Small intestine (tissue), 7 donors: ENCODE measurements at regions not wholly inside any gene's neighbourhood (a gene's known extent, or its start where the extent isn't known, plus 50 kb on each side); places are given as distances from the start of the nearest gene placed in this dataset.

Experiments used
- DNase-seq, 2 donors: peaks; one replicate each; pipeline versions ENCODE4 v3.0.0 to v3.0.0-alpha.2; 2013
- FAIRE-seq: peaks from 2 replicates; lab custom pipeline; 2012; peaks lifted over from hg19 to GRCh38; lab: Jason Lieb, UNC
- H3K27ac ChIP-seq, 3 donors: one replicate each; pipeline ENCODE4 v1.5.1; 2013; ENCODE audit warnings: low read length in 2 of 3, mild to moderate bottlenecking in 2 of 3, control low read depth in 1 of 3, inconsistent platforms in 1 of 3, low read depth in 1 of 3, moderate library complexity in 1 of 3
- H3K27me3 ChIP-seq, 3 donors: one replicate each; pipeline ENCODE4 v1.6.1; 2013; ENCODE audit warnings: low read length in 3 of 3, inconsistent platforms in 1 of 3; ENCODE audit not compliant: control insufficient read depth in 3 of 3, insufficient read depth in 3 of 3
- H3K36me3 ChIP-seq, 3 donors: one replicate each; pipeline ENCODE4 v1.6.1; 2013; ENCODE audit warnings: low read length in 3 of 3, inconsistent platforms in 1 of 3, low read depth in 1 of 3, mild to moderate bottlenecking in 1 of 3, moderate library complexity in 1 of 3; ENCODE audit not compliant: control insufficient read depth in 3 of 3, insufficient read depth in 2 of 3
- H3K4me1 ChIP-seq, 3 donors: one replicate each; pipeline ENCODE4 v1.6.1; 2013; ENCODE audit warnings: low read length in 2 of 3, inconsistent platforms in 1 of 3, low read depth in 1 of 3, mild to moderate bottlenecking in 1 of 3, moderate library complexity in 1 of 3; ENCODE audit not compliant: control insufficient read depth in 3 of 3, insufficient read depth in 2 of 3
- H3K4me3 ChIP-seq, 3 donors: one replicate each; pipeline ENCODE4 v1.5.1; 2013; ENCODE audit warnings: low read length in 3 of 3, control low read depth in 1 of 3, inconsistent platforms in 1 of 3, low read depth in 1 of 3, mild to moderate bottlenecking in 1 of 3, moderate library complexity in 1 of 3
- H3K9me3 ChIP-seq, 2 donors: one replicate each; pipeline ENCODE4 v1.6.1; 2013; ENCODE audit warnings: low read depth in 1 of 2, low read length in 1 of 2; ENCODE audit not compliant: control insufficient read depth in 2 of 2, insufficient read depth in 1 of 2
- WGBS, 3 donors: extraction: QIAGEN DNeasy Blood & Tissue Kit; methylation state at CpG; one replicate each; pipeline ENCODE4 v1.1.7; 2013; 5-methylcytosine and 5-hydroxymethylcytosine counted together
- donor health status: healthy with polysubstance abuse.
- donor health status: control.
- donor health status: control.
- donor health status: Bipolar disorder and iron deficiency.
- donor health status: healthy.

DNA sequence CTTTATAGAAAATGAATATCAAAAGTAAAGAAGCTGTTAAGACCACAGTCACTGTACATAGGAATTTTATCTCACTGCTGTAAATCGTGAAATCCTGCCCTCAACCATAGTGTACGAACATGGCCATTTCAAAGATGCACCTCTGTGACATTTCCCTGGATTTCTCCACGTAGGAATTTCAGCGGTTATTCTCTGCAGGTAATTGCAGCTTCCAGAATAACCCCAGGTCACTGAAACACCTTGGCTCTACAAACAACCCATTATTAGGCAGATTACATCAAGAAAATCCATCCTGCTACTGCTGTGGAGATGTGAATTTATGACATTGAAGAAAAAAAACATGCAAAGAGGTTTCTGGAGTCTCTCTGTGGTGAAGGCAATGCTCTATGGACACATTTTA lies 196.2 kb upstream of the USP25 start:
- 67 to 80% (median 69%) methylated on average over 4 of the region's 4 CpGs for WGBS, 3 donors
- no peak for FAIRE-seq

DNA sequence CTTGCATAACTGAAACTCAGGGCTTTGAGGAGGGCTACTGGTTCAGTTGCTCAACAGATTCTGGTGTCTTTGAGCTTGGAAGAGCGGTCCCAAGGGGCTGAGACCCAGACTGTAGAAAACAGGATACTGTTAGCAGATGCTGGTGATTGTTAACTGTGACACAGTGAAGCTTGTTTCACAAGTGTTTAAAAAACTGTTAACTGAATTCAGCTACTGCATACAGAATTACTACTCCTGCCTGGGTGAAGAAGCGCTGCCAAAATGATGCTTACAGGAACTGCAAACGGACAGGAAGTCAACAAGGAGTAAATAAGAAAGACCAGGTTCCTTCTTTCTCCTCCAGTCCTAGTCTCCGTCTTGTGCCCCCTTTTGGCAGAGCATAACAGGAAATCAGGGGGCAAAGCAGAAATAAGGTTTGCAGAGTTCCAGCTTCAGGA lies 195.3 kb upstream of the USP25 start:
- no peak for DNase-seq
- Histone ChIP-seq H3K27me3 (no peaks in the 10 kb centered on the region), H3K27ac (no peak overlapping the region), H3K4me3 (no peak overlapping the region), H3K36me3 (no peaks in the 10 kb centered on the region), H3K9me3 (no peaks in the 10 kb centered on the region), H3K4me1 (no peaks in the 10 kb centered on the region)
- 61 to 74% (median 66%) methylated on average over 4 of the region's 4 CpGs for WGBS, 3 donors
- FAIRE-seq = no peak

More for the DNA sequence above, 196.2 kb upstream of the USP25 start:
- H3K27me3 ChIP-seq = no peaks in the 10 kb centered on the region
- H3K36me3 ChIP-seq = no peaks in the 10 kb centered on the region
- H3K4me1 ChIP-seq = no peaks in the 10 kb centered on the region
- no peak overlapping the region for H3K4me3 ChIP-seq
- DNase-seq = no peak
- no peaks in the 10 kb centered on the region for H3K9me3 ChIP-seq
- H3K27ac ChIP-seq = no peak overlapping the region

DNA sequence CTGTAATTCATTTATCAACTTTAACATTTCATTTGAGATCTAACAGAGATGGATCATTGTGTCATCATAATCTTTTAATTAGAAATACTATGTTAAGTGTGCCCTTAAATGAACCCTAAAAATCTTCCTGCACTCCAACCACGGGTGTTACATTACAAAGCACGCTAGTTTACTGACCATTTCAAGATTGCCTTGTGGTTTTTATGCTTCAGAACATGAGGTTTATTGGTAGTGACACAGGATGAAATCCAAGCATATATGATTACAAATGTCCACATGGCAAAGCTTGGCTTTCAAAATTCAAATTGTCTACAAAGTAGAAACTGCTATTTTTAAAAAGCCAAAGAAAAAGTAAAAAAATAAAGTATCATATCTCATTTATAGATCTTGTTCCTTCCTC lies 190.4 kb upstream of the USP25 start:
- no peak overlapping the region for H3K4me3 ChIP-seq
- no peak overlapping the region for H3K27ac ChIP-seq
- no peaks in the 10 kb centered on the region for H3K9me3 ChIP-seq
- FAIRE-seq (no peak), DNase-seq (no peak)
- 52 to 69% (median 60%) methylated on average over 2 of the region's 2 CpGs for WGBS, 3 donors
- H3K27me3 ChIP-seq = no peaks in the 10 kb centered on the region
- H3K4me1 ChIP-seq = no peaks in the 10 kb centered on the region
- no peaks in the 10 kb centered on the region for H3K36me3 ChIP-seq

DNA sequence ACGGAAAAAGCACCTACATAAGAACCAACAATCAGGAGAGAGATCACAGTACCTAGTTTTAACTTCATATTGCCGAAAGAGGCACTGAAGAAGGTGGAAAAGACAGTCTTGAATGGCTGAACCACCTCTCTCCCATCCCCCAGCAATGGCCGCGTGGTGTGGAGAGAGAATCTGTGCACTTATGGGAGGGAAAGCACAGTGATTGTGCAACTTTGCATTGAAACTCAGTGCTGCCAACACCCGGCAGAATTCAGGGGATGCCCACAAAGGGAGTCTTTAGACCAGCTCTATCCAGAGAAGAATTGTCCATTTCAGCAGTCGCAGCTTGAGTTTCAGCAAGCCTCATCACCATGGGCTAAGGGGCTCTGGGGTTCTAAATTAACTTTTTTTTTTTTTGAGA lies 186.3 kb upstream of the USP25 start:
- WGBS, 3 donors = 65 to 69% (median 68%) methylated on average over 6 of the region's 6 CpGs
- no peak for DNase-seq
- Histone ChIP-seq H3K4me1 (no peaks in the 10 kb centered on the region), H3K27ac (no peak overlapping the region), H3K27me3 (no peaks in the 10 kb centered on the region), H3K36me3 (no peaks in the 10 kb centered on the region), H3K4me3 (no peak overlapping the region), H3K9me3 (no peaks in the 10 kb centered on the region)
- no peak for FAIRE-seq

DNA sequence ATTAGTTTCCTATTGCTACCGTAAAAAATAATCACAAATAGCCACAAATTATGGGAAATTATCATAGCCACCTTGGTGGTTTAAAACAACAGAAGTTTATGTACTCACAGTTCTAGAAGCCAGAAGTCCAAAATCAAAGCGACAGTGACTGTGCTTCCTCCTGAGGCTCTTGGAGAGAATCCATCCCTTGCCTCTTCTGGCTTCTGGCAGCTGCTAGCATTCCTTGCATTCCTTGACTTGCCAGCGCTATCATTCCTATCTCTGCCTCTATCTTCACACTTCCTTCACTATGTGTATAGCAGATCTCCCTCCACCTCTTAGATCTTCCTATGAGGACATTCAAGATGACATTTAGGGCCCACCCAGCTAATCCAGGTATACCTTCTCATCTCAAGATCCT lies 180.1 kb upstream of the USP25 start:
- WGBS, 3 donors = 66 to 80% (median 68%) methylated on average over 3 of the region's 3 CpGs
- Histone ChIP-seq H3K4me3 (no peak overlapping the region), H3K27ac (no peak overlapping the region), H3K4me1 (peaks cover 0 to 2% (median 0%) of the 10 kb centered on the region in 3 donors), H3K27me3 (no peaks in the 10 kb centered on the region), H3K36me3 (no peaks in the 10 kb centered on the region), H3K9me3 (no peaks in the 10 kb centered on the region)
- FAIRE-seq (no peak), DNase-seq (no peak)

DNA sequence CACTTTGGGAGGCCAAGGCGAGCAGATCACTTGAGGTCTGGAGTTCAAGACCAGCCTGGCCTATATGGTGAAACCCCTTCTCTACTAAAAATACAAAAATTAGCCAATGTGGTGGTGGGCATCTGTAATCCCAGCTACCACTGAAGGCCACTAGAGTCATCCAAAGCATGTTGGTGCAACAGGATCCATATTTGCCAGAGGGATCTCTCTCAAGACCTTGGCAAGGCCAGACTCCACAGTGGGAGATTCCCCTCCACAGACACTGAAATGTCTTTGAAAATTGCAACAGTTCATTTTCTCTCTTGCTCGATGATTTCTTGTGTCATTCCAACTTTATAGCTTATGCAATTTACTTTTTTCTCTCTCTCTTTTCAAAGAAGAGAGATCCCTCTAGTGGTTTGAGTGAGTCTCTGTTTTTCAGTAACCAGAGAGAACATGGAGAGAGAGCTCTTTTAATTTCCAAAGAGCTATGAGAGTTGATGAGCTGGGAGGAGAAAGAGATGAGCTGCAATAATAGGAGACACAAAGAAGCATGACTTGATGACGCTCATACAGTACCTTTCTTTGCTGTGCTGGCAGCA lies 176.8 kb upstream of the USP25 start:
- DNase-seq (peak in 1 of 2 donors; percentile 32), FAIRE-seq (no peak)
- no peak overlapping the region for H3K27ac ChIP-seq
- 37 to 52% (median 47%) methylated on average over 3 of the region's 3 CpGs for WGBS, 3 donors
- peaks cover 0 to 2% (median 0%) of the 10 kb centered on the region in 3 donors for H3K4me1 ChIP-seq
- H3K4me3 ChIP-seq = no peak overlapping the region
- no peaks in the 10 kb centered on the region for H3K9me3 ChIP-seq
- H3K27me3 ChIP-seq = no peaks in the 10 kb centered on the region
- no peaks in the 10 kb centered on the region for H3K36me3 ChIP-seq

DNA sequence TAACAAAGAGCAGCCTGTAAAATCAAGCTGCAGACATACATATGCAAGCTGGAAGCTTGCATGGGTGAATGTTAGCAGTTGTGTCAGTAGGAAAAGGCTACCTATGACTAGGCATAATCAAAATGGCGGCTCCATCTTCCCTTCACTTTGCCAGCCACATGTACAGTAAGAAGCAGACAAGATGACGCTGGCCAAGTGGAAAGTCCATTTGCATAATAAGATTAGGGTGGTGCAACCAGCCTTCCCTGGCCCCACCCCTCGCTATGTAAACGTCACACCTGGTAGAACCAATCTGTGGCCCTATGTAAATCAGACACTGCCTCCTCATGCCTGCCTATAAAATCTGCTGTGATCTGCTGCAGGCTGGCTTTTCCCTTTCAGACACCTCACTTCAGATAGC lies 171.9 kb upstream of the USP25 start:
- no peaks in the 10 kb centered on the region for H3K9me3 ChIP-seq
- no peak overlapping the region for H3K4me3 ChIP-seq
- DNase-seq (peak in 1 of 2 donors; percentile 17), FAIRE-seq (no peak)
- no peak overlapping the region for H3K27ac ChIP-seq
- H3K4me1 ChIP-seq = peaks cover 0 to under 1% (median 0%) of the 10 kb centered on the region in 3 donors
- no peaks in the 10 kb centered on the region for H3K36me3 ChIP-seq
- no peaks in the 10 kb centered on the region for H3K27me3 ChIP-seq
- WGBS, 3 donors = 74 to 82% (median 82%) methylated on average over 4 of the region's 4 CpGs

DNA sequence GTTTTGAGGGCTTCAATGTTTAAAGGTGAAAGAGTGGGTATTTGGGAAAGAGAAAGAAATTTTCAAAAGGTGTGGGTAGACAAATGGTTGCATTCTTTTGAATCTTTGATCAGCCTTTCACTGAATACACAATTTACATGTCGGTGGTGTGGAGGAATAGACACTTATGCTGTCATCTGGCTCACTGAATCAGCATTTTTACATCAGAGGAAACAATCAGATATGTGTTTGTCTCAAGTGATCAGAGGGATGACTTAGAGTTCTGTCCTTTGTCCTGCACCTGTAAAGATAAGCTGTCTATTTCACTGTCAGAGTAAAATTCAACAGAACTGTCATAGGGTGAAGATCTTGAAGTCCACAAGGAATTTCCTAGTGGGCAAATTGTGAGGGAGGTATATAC lies 170.9 kb upstream of the USP25 start:
- FAIRE-seq (no peak), DNase-seq (peak in 1 of 2 donors; percentile 9)
- Histone ChIP-seq H3K4me1 (no peaks in the 10 kb centered on the region), H3K27ac (no peak overlapping the region), H3K27me3 (no peaks in the 10 kb centered on the region), H3K36me3 (no peaks in the 10 kb centered on the region), H3K4me3 (no peak overlapping the region), H3K9me3 (no peaks in the 10 kb centered on the region)
- 60 to 71% (median 71%) methylated on average over 1 of the region's 1 CpG for WGBS, 3 donors

DNA sequence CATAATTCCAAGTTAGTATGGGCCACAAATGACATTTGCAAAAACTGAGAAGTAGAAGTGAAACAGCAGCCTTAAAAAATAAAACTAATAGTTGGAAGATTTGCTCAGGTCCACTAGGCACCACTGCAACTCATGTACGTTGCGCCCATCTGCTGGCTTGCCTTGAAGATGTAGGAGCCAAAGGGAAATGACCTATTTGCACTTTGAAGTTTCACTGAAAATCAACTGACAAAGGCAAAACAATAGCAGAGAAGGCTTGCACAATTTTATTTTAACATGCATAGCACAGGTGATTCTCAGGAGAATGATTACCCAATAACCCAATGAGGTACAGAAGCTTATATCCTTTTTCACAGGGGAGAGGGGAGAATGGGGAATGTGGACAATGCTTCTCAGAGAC lies 170.1 kb upstream of the USP25 start:
- H3K27me3 ChIP-seq = no peaks in the 10 kb centered on the region
- WGBS, 3 donors = 77 to 88% (median 78%) methylated on average over 2 of the region's 2 CpGs
- DNase-seq = peak in 1 of 2 donors; percentile 45
- no peak overlapping the region for H3K4me3 ChIP-seq
- no peak overlapping the region for H3K27ac ChIP-seq
- H3K36me3 ChIP-seq = no peaks in the 10 kb centered on the region
- FAIRE-seq = no peak
- no peaks in the 10 kb centered on the region for H3K9me3 ChIP-seq
- H3K4me1 ChIP-seq = peaks cover 0 to 6% (median 0%) of the 10 kb centered on the region in 3 donors
